ENCODE measurements at regions not wholly inside any gene's neighbourhood (a gene's known extent, or its start where the extent isn't known, plus 50 kb on each side); places are given as distances from the start of the nearest gene placed in this dataset.

DNA sequence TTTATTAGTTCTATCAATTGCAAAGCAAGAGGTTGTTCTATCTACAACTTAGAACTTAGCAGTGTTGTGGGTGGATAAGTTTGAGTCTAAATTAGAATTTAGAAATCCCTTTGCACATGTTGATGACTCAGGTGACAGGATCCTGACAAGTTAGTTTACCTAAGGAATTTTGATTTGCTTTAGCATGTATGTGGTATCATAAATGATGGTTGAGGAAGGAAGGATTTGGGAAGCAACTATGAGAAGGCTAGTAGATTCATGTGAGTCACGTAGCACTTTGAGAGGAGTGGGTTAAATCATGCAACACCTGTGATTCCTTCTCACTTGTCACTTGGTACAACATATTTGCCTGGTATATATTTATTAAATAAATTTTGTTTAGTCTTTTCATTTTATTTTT, 223.7 kb upstream of the USP25 start (continued):
- TF ChIP-seq ZNF394 (tag by site-specific recombination; IDR thresholded peaks at IDR 0.05; ENCODE audit: borderline replicate concordance): no peak
- no peak for TF ChIP-seq ZSCAN30 (tag by site-specific recombination; IDR thresholded peaks at IDR 0.05)
- TF ChIP-seq FEZF1 (tag by site-specific recombination; IDR thresholded peaks at IDR 0.05): no peak
- no peak for TF ChIP-seq ZNF548 (tag by site-specific recombination; IDR thresholded peaks at IDR 0.05)
- TF ChIP-seq ZNF433 (tag by site-specific recombination; IDR thresholded peaks at IDR 0.05; ENCODE audit: low read depth): no peak
- TF ChIP-seq OVOL3 (tag by site-specific recombination; IDR thresholded peaks at IDR 0.05): no peak
- TF ChIP-seq, protein P1, sequence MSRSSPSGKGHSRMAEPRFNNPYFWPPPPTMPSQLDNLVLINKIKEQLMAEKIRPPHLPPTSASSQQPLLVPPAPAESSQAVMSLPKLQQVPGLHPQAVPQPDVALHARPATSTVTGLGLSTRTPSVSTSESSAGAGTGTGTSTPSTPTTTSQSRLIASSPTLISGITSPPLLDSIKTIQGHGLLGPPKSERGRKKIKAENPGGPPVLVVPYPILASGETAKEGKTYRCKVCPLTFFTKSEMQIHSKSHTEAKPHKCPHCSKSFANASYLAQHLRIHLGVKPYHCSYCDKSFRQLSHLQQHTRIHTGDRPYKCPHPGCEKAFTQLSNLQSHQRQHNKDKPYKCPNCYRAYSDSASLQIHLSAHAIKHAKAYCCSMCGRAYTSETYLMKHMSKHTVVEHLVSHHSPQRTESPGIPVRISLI (tag by site-specific recombination; IDR thresholded peaks at IDR 0.05): no peak
- TF ChIP-seq ZNF354C (tag by site-specific recombination; IDR thresholded peaks at IDR 0.05; ENCODE audit: borderline replicate concordance, low read depth): no peak
- no peak for TF ChIP-seq ZNF335 (tag by site-specific recombination; conservative IDR thresholded peaks at IDR 0.05)
- no peak for TF ChIP-seq HOXC10 (CRISPR knock-in tag; IDR thresholded peaks at IDR 0.05)
- no peak for TF ChIP-seq ZNF138 (tag by site-specific recombination; IDR thresholded peaks at IDR 0.05; ENCODE audit: borderline replicate concordance)
- TF ChIP-seq MEIS1 (CRISPR knock-in tag; IDR thresholded peaks at IDR 0.05; ENCODE audit: borderline replicate concordance): no peak

DNA sequence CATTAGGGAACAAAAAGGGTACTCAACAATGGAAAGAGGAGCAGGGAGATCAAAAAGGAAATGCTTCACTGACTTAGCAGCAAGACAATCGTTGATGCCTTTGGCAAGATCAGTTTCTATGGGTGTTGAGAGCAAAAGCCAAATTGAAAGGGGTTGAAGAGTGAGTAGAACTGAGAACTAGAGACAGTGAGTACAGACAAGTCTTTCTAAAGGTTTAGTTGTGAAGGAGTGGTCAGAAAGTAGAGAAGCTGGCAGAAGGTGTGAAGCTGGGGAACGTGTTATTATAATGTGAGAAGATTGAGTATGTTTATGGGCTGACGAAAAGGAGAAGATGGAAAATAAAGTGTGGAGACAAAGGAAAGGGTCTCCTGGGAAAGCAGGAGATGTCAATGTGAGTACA, 221.2 kb upstream of the USP25 start:
- no peak overlapping the region for H3K4me3 ChIP-seq (ENCODE audit: low read depth, low read length)
- TF ChIP-seq HOXA7 (CRISPR knock-in tag; IDR thresholded peaks at IDR 0.05; ENCODE audit: borderline replicate concordance) (no peak), KLF16 (tag by site-specific recombination; IDR thresholded peaks at IDR 0.05) (no peak), OVOL3 (tag by site-specific recombination; IDR thresholded peaks at IDR 0.05) (no peak), RBAK (tag by site-specific recombination; IDR thresholded peaks at IDR 0.05) (no peak), ZNF274 (IDR thresholded peaks at IDR 0.05; ENCODE audit: low read length) (no peak), ZNF274 (tag by site-specific recombination; IDR thresholded peaks at IDR 0.05; ENCODE audit: borderline replicate concordance) (no peak), ZEB2 (tag by site-specific recombination; IDR thresholded peaks at IDR 0.05) (no peak), ZFP37 (tag by site-specific recombination; IDR thresholded peaks at IDR 0.05) (no peak)
- TF ChIP-seq, protein P2, sequence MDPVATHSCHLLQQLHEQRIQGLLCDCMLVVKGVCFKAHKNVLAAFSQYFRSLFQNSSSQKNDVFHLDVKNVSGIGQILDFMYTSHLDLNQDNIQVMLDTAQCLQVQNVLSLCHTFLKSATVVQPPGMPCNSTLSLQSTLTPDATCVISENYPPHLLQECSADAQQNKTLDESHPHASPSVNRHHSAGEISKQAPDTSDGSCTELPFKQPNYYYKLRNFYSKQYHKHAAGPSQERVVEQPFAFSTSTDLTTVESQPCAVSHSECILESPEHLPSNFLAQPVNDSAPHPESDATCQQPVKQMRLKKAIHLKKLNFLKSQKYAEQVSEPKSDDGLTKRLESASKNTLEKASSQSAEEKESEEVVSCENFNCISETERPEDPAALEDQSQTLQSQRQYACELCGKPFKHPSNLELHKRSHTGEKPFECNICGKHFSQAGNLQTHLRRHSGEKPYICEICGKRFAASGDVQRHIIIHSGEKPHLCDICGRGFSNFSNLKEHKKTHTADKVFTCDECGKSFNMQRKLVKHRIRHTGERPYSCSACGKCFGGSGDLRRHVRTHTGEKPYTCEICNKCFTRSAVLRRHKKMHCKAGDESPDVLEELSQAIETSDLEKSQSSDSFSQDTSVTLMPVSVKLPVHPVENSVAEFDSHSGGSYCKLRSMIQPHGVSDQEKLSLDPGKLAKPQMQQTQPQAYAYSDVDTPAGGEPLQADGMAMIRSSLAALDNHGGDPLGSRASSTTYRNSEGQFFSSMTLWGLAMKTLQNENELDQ (tag by site-specific recombination; IDR thresholded peaks at IDR 0.05; ENCODE audit: low read depth): no peak
- TF ChIP-seq, protein P3, sequence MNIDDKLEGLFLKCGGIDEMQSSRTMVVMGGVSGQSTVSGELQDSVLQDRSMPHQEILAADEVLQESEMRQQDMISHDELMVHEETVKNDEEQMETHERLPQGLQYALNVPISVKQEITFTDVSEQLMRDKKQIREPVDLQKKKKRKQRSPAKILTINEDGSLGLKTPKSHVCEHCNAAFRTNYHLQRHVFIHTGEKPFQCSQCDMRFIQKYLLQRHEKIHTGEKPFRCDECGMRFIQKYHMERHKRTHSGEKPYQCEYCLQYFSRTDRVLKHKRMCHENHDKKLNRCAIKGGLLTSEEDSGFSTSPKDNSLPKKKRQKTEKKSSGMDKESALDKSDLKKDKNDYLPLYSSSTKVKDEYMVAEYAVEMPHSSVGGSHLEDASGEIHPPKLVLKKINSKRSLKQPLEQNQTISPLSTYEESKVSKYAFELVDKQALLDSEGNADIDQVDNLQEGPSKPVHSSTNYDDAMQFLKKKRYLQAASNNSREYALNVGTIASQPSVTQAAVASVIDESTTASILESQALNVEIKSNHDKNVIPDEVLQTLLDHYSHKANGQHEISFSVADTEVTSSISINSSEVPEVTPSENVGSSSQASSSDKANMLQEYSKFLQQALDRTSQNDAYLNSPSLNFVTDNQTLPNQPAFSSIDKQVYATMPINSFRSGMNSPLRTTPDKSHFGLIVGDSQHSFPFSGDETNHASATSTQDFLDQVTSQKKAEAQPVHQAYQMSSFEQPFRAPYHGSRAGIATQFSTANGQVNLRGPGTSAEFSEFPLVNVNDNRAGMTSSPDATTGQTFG (tag by site-specific recombination; IDR thresholded peaks at IDR 0.05; ENCODE audit: borderline replicate concordance): no peak
- H3K4me1 ChIP-seq (ENCODE audit: control insufficient read depth, insufficient read depth, low read length): no peaks in the 10 kb centered on the region
- CTCF ChIA-PET: no interaction called here
- H3K27ac ChIP-seq (ENCODE audit: extremely low read depth, low read depth, low read length): no peak overlapping the region
- H3K36me3 ChIP-seq (ENCODE audit: control insufficient read depth in 2 of 2, insufficient read depth in 1 of 2, low read length in 2 of 2): no peaks in the 10 kb centered on the region
- no peaks in the 10 kb centered on the region; the same call in 1 of the 2 replicates for H3K9me3 ChIP-seq (ENCODE audit: control insufficient read depth, insufficient read depth, low read depth, low read length)
- POLR2A ChIA-PET: no interaction called here

All from HEK293 (cell line).